Fibroblast of lung (primary cell): ENCODE measurements at regions not wholly inside any gene's neighbourhood (a gene's known extent, or its start where the extent isn't known, plus 50 kb on each side); places are given as distances from the start of the nearest gene placed in this dataset.
A peak's percentile ranks its signal among the peaks of the same experiment; 100 is the strongest.

Source experiments
- DNase-seq, 2 donors: peaks; one replicate each; pipeline versions ENCODE4 v3.0.0 to v3.0.0-alpha.2; 2010; ENCODE audit warnings: low read depth in 2 of 2
- H2AFZ ChIP-seq: 2 replicates; pipeline ENCODE4 v1.5.1; 2012; ENCODE audit warnings: low read length, control low read depth, inconsistent platforms
- H3K27ac ChIP-seq: 2 replicates; pipeline ENCODE4 v1.5.1; 2011; ENCODE audit warnings: low read length, control low read depth; ENCODE audit not compliant: insufficient read depth
- H3K27me3 ChIP-seq: 2 replicates; pipeline ENCODE4 v1.5.1; 2011; ENCODE audit warnings: mild to moderate bottlenecking, low read length; ENCODE audit not compliant: control insufficient read depth, insufficient read depth
- H3K36me3 ChIP-seq: 2 replicates; pipeline ENCODE4 v1.5.1; 2011; ENCODE audit warnings: low read length; ENCODE audit not compliant: control insufficient read depth, insufficient read depth
- H3K4me1 ChIP-seq: 2 replicates; pipeline ENCODE4 v1.5.1; 2011; ENCODE audit warnings: low read length; ENCODE audit not compliant: control insufficient read depth, insufficient read depth; ENCODE audit errors: extremely low read depth
- H3K4me2 ChIP-seq: 2 replicates; pipeline ENCODE4 v1.5.1; 2011; ENCODE audit warnings: low read length, control low read depth; ENCODE audit not compliant: insufficient read depth; ENCODE audit errors: extremely low read depth
- H3K4me3 ChIP-seq, 4 experiments: fragments of 200-600 bp in 1 of 4; sonication (generic) in 1 of 4; replicated peaks in 1 of 4; 2 replicates each; pipeline ENCODE4 v1.5.1; 2011 to 2016; ENCODE audit warnings: low read length in 4 of 4, low read depth in 3 of 4, mild to moderate bottlenecking in 3 of 4, control low read depth in 2 of 4, inconsistent platforms in 1 of 4, mixed read lengths in 1 of 4; ENCODE audit not compliant: insufficient read depth in 1 of 4; ENCODE audit errors: control extremely low read depth in 1 of 4
- H3K79me2 ChIP-seq: 2 replicates; pipeline ENCODE4 v1.5.1; 2012; ENCODE audit warnings: mild to moderate bottlenecking, low read length, inconsistent platforms; ENCODE audit not compliant: control insufficient read depth, insufficient read depth
- H3K9ac ChIP-seq: 2 replicates; pipeline ENCODE4 v1.5.1; 2011; ENCODE audit warnings: mild to moderate bottlenecking, low read length, control low read depth; ENCODE audit not compliant: insufficient read depth
- H3K9me3 ChIP-seq: 2 replicates; pipeline ENCODE4 v1.5.1; 2012; ENCODE audit warnings: low read depth, low read length; ENCODE audit not compliant: control insufficient read depth, insufficient read depth
- H4K20me1 ChIP-seq: 2 replicates; pipeline ENCODE4 v1.5.1; 2011; ENCODE audit warnings: low read length; ENCODE audit not compliant: control insufficient read depth, insufficient read depth; ENCODE audit errors: extremely low read depth
- CTCF ChIP-seq, 2 donors: IDR thresholded peaks in 1 of 2; conservative IDR thresholded peaks in 1 of 2; 1 replicate in 1 of 2; 2 replicates in 1 of 2; pipeline ENCODE4 v1.5.1; 2011 to 2012; ENCODE audit warnings: low read length in 2 of 2, control low read depth in 1 of 2, inconsistent platforms in 1 of 2, low read depth in 1 of 2, mild to moderate bottlenecking in 1 of 2
- EZH2 ChIP-seq: IDR thresholded peaks from 2 replicates; pipeline ENCODE4 v1.5.1; 2012; ENCODE audit warnings: low read length, control low read depth, mild to moderate bottlenecking; ENCODE audit errors: missing control alignments

- Histone ChIP-seq H3K9ac (no peak overlapping the region), H3K4me1 (no peaks in the 10 kb centered on the region), H2AFZ (no peak overlapping the region), H3K4me3 (no peak overlapping the region), H4K20me1 (no peaks in the 10 kb centered on the region), H3K9me3 (no peaks in the 10 kb centered on the region), H3K79me2 (no peaks in the 10 kb centered on the region), H3K4me2 (no peak overlapping the region), H3K27me3 (no peaks in the 10 kb centered on the region), H3K27ac (no peak overlapping the region), H3K36me3 (no peaks in the 10 kb centered on the region)
- DNase-seq = no peak
- TF ChIP-seq EZH2 = no peak
- TF ChIP-seq CTCF (conservative IDR thresholded peaks at IDR 0.05 in 1 of 2, IDR thresholded peaks at IDR 0.05 in 1 of 2; ENCODE audit: low read depth in 1 of 2, low read length in 2 of 2) = no peak
Measured at GRCh38 chr7:18243731-18244130, 216.1 kb upstream of the PRPS1L1 start.

GRCh38 chr7:18250133-18250532 lies 222.5 kb upstream of the PRPS1L1 start:
- DNase-seq = no peak
- TF ChIP-seq EZH2 = no peak
- no peak for TF ChIP-seq CTCF (conservative IDR thresholded peaks at IDR 0.05 in 1 of 2, IDR thresholded peaks at IDR 0.05 in 1 of 2; ENCODE audit: low read depth in 1 of 2, low read length in 2 of 2)

GRCh38 chr7:18257711-18258110 lies 230.1 kb upstream of the PRPS1L1 start:
- no peak for TF ChIP-seq CTCF (conservative IDR thresholded peaks at IDR 0.05 in 1 of 2, IDR thresholded peaks at IDR 0.05 in 1 of 2; ENCODE audit: low read depth in 1 of 2, low read length in 2 of 2)
- no peak for TF ChIP-seq EZH2
- Histone ChIP-seq H3K4me1 (no peaks in the 10 kb centered on the region), H3K27me3 (no peaks in the 10 kb centered on the region), H3K4me3 (no peak overlapping the region), H3K9me3 (no peaks in the 10 kb centered on the region), H2AFZ (no peak overlapping the region), H3K4me2 (no peak overlapping the region), H3K27ac (no peak overlapping the region), H4K20me1 (no peaks in the 10 kb centered on the region), H3K79me2 (no peaks in the 10 kb centered on the region), H3K36me3 (no peaks in the 10 kb centered on the region), H3K9ac (no peak overlapping the region)
- DNase-seq = peak; percentile 18 to 48

More at GRCh38 chr7:18250133-18250532, 222.5 kb upstream of the PRPS1L1 start:
- no peak overlapping the region for H3K4me3 ChIP-seq
- no peak overlapping the region for H3K4me2 ChIP-seq
- H4K20me1 ChIP-seq = no peaks in the 10 kb centered on the region
- no peaks in the 10 kb centered on the region for H3K27me3 ChIP-seq
- H2AFZ ChIP-seq = no peak overlapping the region
- H3K4me1 ChIP-seq = no peaks in the 10 kb centered on the region
- no peaks in the 10 kb centered on the region for H3K79me2 ChIP-seq
- H3K9me3 ChIP-seq = no peaks in the 10 kb centered on the region
- no peaks in the 10 kb centered on the region for H3K36me3 ChIP-seq
- no peak overlapping the region for H3K9ac ChIP-seq
- H3K27ac ChIP-seq = no peak overlapping the region
